GM18502 (cell line): ENCODE measurements at regions not wholly inside any gene's neighbourhood (a gene's known extent, or its start where the extent isn't known, plus 50 kb on each side); places are given as distances from the start of the nearest gene placed in this dataset.
"Not testable (repeated sequence)": the region's sequence is repeated elsewhere in the genome, so short reads cannot be mapped to it uniquely, and the experiment has no call there.

ENCODE experiments used
- ATAC-seq: cut with Tn5 transposase; IDR thresholded peaks from one replicate; pipeline ENCODE4 v1.9.1; 2021; ENCODE audit warnings: mild to moderate bottlenecking; ENCODE audit not compliant: unreplicated experiment, poor library complexity

DNA sequence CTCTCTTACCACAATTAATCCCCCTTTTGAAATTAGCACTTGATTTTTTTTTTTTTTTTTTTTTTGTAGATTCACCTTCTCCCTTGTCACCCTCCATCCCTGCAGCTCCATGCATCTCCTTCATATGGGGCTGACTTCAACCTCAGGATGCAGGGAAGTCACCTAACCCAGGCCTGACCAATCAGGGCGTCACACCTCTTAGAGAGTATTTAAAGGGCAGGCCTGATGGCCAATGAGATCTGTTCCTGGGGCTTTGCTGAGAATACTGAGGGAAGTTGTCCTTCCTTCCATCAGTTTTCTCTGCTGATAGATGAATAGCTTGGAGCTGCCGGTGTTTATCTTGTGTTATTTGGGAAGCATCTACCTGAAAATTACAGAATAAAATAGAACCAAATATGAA lies 1104.7 kb upstream of the TMEM132C start:
- no peak for ATAC-seq

DNA sequence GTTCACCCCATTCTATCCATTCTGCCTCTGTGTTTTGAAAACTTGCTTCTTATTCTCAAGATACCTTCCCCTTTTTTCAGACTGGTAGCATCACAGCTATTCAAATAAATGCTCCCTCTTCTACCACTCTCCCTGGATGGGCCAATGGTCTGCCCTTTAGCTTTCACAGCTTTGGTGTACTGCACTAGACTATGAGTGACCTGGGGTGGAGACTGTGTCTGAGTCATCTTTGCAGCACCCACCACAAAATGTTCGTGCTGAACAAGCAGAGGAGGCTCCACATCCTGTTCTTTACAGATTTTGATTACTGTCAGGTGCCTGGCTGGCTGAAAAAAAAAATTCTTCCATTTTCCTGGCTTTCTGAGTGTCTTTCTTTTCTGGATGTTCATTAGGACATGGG lies 1104.1 kb upstream of the TMEM132C start:
- no peak for ATAC-seq

DNA sequence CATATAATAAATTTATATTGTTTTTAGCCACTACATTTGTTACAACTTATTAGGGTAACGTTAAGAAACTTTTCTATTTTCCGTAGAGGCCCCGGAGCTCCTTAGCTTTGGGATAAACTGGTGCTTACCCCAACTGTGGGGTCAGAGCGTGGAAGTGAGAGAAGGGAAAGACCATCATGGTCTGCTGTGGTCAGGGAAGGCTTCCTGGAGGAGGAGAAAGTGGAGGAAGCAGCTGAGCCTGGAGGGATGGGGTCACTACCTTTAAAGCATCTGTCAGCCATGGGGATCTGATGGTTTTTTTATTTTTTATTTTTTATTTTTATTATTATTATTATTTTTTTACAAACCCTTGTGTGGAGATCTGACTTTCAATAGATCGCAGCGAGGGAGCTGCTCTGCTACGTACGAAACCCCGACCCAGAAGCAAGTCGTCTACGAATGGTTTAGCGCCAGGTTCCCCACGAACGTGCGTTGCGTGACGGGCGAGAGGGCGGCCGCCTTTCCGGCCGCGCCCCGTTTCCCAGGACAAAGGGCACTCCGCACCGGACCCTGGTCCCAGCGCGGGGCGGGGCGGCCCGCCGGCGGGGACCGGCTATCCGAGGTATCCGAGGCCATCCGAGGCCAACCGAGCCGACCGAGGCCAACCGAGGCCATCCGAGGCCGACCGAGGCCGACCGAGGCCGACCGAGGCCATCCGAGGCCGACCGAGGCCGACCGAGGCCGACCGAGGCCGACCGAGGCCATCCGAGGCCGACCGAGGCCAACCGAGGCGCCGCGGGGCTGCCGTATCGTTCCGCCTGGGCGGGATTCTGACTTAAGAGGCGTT lies 1101.2 kb upstream of the TMEM132C start:
- ATAC-seq, result no peak

DNA sequence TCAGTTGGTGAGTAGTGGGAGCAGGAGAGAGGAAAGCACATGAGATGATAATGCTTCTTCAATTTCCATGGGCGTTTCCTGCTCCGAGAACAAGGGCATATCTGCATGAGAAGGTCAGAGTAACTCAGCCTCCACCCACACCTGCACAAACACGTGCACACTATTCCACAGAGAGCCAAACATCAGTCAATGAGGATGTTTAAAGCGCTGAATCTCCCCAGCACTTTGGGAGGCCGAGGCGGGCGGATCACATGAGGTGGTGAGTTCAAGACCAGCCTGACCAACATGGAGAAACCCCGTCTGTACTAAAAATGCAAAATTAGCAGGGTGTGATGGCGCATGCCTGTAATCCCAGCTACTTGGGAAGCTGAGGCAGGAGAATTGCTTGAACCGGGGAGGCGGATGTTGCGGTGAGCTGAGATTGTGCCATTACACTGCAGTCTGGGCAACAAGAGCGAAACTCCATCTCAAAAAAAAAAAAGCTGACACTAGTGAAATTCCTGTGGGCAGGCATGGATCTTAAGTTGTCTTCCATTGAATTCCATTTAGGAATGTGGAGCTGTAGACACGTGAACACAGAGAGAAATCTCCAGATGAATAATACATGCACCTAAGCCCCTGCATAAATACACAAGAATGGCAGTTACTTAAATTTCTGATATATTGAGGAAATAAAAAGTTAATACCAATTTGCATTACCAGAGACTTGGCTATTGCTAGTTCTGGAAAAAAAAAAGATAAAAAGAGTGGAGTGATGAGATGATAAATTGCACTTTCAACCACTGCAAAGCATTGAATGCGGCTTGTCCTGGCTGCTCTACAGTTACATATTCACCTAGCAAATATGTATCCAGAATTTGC lies 1097.4 kb upstream of the TMEM132C start:
- ATAC-seq, result no peak

DNA sequence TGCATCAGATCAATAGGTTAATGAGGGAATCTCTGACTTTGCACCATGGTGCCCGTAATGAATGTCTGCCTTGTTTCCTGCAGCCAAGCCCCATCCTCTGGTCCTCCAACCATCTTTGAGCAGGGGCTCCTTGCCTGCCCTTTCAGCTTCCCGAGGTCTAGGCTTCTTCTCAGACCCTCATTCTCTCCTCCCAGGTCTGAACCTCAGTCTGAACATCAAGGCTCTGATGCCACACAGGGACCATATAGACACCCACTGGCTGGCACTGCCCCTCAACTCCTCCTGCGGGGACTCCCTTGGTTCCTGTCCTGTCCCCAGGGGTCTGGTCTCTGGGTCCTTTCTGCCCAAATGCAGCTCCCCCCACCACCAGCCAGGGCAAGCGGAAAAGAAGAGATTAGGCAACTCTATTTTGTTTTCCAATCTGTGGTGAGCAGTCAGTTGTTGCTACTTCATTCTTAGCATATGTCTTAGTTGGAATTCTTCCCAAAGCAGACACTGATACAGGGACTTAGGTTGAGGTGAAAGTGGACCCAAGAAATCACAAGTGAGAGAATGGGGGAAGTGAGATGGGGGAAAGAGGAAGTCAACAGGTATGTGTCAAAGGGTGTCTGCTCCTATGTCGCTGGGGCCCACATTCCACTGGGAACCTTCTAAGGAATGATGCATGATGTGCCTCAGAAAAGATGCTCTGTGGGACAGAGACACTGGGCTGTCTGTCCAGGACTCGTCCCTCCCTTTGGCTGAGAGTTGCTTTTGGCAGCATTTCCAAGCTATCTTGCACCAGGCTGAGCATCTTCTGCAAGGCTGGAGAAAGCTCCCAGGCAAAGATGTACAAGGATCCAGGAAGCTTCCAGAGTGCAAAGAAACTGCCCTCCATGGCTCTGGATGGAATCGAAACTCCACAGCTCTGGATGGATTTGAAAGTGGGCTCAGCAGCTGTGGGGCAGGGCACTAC lies 1096.5 kb upstream of the TMEM132C start:
- no peak for ATAC-seq

DNA sequence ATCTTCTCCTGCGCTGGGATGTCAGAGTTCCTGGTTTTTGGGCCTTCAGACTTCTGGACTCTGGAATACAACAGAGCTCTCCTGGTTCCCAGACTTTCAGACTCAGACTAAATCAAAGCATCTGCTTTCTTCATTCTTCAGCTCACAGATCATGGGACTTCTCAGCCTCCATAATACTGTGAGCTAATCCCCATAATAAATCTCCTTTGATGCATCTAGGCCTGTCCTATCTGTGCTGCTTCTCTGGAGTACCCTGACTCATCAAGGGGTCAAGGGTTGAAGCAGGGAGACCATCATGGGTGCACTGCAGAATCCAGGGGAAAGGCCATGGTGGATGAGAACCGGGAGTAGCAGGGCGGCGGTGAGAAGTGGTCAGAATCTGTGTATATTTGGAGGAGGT lies 1094.1 kb upstream of the TMEM132C start:
- no peak for ATAC-seq

DNA sequence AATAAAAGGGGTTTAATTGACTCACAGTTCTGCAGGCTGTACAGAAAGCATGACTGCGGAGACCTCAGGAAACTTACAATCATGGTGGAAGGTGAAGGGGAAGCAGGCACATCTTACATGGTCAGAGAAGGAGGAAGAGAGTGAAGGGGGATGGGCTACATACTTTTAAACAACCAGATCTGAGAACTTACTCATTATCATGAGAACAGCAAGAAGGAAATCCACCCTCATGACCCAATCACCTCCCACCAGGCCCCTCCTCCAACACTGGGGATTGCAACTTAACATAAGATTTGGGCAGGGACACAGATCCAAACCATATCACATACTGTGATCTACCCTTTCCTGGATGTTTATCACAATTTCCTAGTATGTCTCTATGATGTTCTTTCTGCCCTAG lies 1093.0 kb upstream of the TMEM132C start:
- not testable (repeated sequence) for ATAC-seq

DNA sequence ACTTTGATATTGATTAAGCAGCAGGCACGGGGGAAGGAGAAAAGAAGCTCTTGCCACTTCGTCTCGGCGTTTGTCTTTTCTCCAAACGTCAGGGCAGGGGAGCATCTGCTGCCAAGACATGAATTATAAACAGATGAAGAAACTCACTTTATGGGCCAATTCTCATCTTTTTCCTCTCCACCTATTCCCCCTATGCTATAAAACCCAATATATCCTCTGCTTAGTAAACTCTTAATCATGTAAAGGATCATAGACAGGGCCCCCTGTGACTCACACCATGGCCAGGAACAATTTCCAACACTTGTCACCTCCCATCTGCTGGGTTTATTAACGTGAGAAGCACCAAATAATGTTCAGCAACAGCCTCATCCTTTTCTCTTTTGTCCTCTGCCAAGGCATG lies 1092.1 kb upstream of the TMEM132C start:
- no peak for ATAC-seq

DNA sequence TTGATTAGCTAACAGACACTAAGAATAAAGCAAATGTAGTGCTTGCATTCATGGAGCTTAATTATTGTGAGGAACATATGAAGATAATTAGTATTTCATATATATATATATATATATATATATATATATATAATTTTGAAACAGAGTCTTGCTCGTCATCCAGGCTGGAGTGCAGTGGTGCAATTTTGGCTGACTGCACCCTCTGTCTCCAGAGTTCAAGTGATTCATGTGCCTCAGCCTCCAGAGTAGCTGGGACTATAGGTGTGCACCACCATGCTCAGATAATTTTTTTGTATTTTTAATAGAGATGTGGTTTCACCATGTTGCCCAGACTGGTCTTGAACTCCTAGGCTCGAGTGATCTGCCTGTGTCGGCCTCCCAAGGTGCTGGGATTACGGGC lies 1091.6 kb upstream of the TMEM132C start:
- ATAC-seq, result no peak

DNA sequence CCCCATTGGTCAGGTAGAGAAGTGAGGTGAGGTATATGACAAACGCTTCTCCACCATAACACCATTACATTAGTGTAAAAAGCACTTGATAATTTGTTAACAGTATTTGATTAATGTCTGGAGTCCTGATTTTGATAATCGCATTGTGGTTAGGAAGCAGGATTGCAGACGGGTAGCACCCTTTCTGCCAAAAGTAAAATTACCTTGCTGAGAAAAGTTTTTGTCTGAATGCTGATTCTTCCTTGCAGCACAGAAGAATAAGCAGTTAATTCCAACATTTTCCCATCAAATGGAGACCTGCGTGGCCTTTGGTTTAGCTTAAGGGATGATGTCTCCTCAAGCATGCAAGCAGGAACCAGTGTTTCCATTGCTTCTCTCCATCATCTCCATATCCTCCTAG lies 1090.2 kb upstream of the TMEM132C start:
- no peak for ATAC-seq

DNA sequence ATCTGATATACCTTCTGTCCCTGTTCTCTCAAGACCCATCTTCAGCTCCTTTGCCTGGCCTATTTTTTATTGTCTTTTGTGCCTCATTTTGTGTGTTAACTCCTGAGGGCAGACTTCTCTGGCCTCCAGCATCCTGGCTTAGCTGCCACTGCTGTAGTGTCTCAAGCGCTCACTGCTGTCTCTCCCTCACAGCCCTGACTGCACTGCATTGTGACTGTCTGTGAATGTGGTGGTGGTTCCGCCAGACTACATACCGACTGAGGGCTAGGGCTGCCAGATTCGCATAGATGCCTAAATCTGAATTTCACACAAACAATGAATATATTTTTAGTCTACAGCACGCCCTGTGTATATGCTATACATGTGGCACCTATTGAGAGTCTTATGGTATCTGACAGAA lies 1088.9 kb upstream of the TMEM132C start:
- ATAC-seq, result no peak

DNA sequence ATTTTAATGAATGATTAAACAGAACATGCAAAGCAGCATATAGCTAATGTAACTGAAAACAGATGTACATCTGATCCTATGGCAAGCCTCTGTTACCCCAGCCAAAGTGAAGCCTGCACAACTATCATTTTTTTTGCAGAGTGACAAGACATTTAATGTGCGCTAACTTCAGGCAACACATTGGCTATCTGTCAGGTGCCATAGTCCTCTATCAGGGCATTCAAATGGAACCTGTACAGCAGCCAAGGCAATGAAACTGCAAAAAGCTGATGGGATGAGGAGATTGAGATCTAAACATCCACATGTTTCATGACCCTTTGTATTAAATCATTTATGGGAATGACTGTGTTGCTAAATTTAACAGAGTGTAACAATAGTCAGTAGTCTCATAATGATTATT lies 1088.5 kb upstream of the TMEM132C start:
- ATAC-seq, result no peak

DNA sequence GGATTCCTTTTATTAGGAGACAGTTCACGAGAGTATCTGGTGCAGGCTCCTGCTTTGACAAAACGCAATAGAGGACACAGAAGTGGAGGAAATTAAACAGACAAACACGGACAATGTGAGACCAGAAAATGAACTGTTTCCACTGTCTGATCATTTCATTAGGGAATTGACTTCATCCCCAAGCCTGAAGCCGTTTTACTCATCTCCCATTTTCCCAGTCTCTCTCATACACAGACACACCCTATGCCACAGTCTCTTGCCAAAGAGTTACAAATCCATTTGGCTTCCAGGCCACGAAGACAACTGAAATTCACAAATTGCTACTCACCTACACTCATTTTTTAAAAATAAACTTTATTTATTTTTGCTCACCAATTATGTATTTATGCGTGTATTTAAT lies 1087.8 kb upstream of the TMEM132C start:
- ATAC-seq, result no peak

DNA sequence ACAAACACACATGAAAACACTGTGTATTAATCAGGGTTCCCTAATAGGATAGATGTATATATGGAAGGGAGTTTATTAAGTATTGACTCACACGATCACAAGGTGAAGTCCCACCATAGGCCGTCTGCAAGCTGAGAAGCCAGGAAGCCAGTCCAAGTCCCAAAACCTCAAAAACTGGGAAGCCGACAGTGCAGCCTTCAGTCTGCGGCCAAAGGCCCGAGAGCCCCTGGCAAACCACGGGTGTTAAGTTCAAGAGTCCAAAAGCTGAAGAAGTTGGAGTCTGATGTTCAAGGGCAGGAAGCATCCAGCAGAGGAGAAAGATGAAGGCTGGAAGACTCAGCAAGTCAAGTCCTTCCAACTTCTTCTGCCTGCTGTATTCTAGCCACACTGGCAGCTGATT lies 1085.0 kb upstream of the TMEM132C start:
- ATAC-seq, result no peak

DNA sequence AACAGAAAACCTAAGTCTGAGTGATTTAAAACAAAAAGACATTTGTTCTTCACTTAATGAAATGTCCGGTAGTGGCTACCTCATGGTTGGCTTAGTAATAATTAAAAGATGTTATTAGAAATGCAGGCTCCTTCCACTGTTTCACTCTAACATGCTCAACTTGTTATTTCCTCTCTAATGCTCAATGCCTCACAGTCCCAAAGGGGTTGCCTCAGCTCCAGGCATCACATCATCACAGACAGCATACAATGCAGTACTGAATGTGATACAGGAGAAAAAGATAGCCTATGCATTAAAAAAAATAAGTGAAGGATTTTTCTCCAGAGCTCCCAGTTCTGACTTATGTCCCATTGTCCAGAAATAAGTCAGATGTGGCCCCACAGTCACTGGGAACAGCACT lies 1077.0 kb upstream of the TMEM132C start:
- no peak for ATAC-seq

DNA sequence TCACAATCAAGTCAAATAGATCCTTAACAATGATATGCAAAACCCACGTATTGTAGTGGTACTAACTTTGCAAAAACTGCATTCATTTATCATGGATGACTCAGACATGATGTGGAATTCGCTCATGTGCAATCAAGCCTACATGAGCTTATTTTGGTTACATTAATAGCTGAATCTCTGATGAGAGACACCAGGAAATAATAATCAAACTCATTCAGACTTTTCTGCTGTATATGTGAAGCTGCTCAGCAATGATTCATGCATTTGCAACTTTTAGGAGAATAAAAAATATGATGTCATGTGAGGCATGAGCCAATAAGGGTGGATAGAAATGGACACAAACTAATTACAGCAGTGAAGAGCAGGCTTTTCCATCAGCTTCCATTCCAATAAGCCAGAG lies 1075.8 kb upstream of the TMEM132C start:
- no peak for ATAC-seq

DNA sequence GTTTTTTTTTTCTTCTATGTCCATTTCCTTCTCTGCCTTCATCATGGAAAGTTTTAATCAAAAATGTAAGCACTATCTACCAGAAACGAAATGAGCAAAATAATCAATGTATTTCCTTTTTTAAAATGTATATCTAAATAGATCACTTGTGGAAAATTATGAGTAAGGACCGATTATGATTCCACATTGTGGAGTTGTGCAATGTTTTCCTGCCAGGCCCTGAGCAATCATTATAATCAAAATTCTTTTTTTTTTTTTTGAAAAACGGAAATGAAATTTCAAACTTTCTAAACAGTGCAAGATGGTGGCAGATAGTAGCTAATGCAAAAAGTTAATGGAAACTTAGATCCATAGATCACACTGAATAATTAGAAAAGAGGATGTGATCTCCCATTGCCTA lies 1074.6 kb upstream of the TMEM132C start:
- ATAC-seq, result no peak

DNA sequence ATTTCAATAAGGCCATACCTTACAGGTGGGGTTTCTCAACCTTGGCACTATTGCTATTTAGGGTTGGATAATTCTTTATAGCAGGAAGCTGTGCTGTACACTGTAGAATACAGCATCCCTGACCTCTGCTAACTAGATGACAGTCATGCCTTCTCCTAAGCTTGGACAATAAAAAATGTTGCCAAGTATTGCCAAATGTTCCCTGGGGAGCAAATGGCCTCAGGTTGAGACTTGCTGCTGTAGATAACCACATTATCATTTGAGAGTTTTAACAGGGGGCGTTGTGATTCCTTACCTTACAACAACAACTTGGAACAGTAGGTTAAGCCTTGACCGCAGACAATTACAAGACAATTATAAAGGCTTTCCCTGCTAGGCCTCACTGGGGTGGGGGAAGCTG lies 1073.6 kb upstream of the TMEM132C start:
- no peak for ATAC-seq

DNA sequence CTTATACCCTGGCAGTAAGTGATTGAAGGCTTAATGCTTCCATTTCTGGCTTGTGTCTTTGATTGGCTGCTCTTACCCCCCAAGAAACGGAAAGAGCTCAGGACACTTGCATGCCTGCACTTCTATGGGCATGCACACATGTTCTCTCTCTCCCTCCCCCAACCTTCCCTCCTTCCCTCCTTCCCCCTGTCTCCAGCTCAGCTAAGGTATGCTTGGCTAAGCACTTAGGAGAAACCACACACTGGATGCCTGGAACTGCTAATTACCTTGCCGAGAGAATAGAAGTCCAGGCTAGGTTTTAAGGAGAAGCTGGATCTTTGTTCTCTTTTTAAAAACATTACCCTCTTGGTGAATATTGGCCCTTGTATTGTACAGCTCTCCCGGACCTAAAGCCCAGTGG lies 1072.8 kb upstream of the TMEM132C start:
- no peak for ATAC-seq

DNA sequence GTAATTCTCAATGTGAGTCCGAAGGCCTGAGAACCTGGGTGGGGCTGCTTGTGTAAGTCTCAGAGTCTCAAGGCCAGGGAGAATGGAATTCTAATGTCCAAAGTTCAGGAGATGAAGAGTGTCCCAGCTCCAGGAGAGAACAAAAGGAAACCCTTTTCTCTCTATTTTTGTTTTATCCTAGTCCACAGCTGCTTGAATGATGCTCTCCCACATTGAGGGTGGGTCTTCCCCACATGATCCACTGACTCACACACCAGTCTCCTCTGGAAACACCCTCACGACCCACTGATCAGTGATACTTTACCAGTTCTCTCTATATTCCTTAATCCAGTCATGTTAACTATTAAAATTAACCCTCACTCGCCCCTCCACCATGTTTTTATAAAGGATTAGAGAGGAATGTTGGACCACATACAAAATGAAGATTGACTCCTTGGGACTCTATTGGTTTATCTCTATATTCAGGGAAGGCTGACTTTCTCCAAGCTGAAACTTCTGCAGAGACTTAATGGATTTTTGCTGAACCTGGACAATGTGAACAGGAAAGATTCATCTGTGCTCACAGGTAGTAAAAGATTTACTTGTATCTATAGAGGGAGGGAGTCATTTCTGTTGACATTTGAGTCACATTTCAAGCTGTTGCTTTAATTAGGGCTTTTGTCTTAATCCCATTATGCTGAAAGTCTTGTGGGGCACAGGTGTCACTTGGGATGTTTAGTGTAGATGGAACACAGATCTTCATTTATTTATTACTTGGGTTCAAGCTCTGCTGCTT lies 1061.0 kb upstream of the TMEM132C start:
- ATAC-seq, result no peak
